SH-SY5Y (cell line): ENCODE measurements at regions not wholly inside any gene's neighbourhood (a gene's known extent, or its start where the extent isn't known, plus 50 kb on each side); places are given as distances from the start of the nearest gene placed in this dataset.

Experiments
- GATA2 ChIP-seq: IDR thresholded peaks from 2 replicates; pipeline ENCODE4 v1.6.1; 2011; ENCODE audit warnings: mild to moderate bottlenecking, low read depth, low read length
- GATA3 ChIP-seq: IDR thresholded peaks from 2 replicates; pipeline ENCODE4 v1.6.1; 2011; ENCODE audit warnings: low read depth, mild to moderate bottlenecking, low read length, moderate library complexity

- TF ChIP-seq GATA2 (no peak), GATA3 (no peak)
Measured at GRCh38 chr6:119620846-119621555, 271.4 kb upstream of the MAN1A1 start.

GRCh38 chr6:119614138-119614537 is 264.6 kb upstream of the MAN1A1 start:
- TF ChIP-seq GATA2 (no peak), GATA3 (no peak)

GRCh38 chr6:119612911-119613381 is 263.4 kb upstream of the MAN1A1 start:
- TF ChIP-seq GATA2 (no peak), GATA3 (no peak)

GRCh38 chr6:119612176-119612891 is 262.8 kb upstream of the MAN1A1 start:
- TF ChIP-seq GATA2 = no peak

- TF ChIP-seq GATA3 = no peak
- TF ChIP-seq GATA2 = no peak
Measured at GRCh38 chr6:119610754-119611153, 261.2 kb upstream of the MAN1A1 start.

- TF ChIP-seq GATA3 = no peak
- TF ChIP-seq GATA2 = no peak
Measured at GRCh38 chr6:119610265-119610664, 260.7 kb upstream of the MAN1A1 start.

GRCh38 chr6:119609865-119610264 is 260.3 kb upstream of the MAN1A1 start:
- TF ChIP-seq GATA2 (no peak), GATA3 (no peak)

GRCh38 chr6:119608994-119609393 is 259.4 kb upstream of the MAN1A1 start:
- TF ChIP-seq GATA3 (no peak), GATA2 (no peak)

GRCh38 chr6:119604124-119604523 is 254.6 kb upstream of the MAN1A1 start:
- TF ChIP-seq GATA3 (no peak), GATA2 (no peak)

- TF ChIP-seq GATA3 = no peak
- TF ChIP-seq GATA2 = no peak
Measured at GRCh38 chr6:119603501-119603900, 253.9 kb upstream of the MAN1A1 start.

- TF ChIP-seq GATA3 = no peak
- TF ChIP-seq GATA2 = no peak
Measured at GRCh38 chr6:119602215-119603178, 252.9 kb upstream of the MAN1A1 start.

- no peak for TF ChIP-seq GATA2
- TF ChIP-seq GATA3 = no peak
Measured at GRCh38 chr6:119598883-119599282, 249.3 kb upstream of the MAN1A1 start.

- TF ChIP-seq GATA2 = no peak
Measured at GRCh38 chr6:119594907-119595306, 245.3 kb upstream of the MAN1A1 start.

GRCh38 chr6:119591235-119591634 is 241.7 kb upstream of the MAN1A1 start:
- TF ChIP-seq GATA3 (no peak), GATA2 (no peak)
